SK-N-DZ (cell line): ENCODE measurements at regions not wholly inside any gene's neighbourhood (a gene's known extent, or its start where the extent isn't known, plus 50 kb on each side); places are given as distances from the start of the nearest gene placed in this dataset.

Experiments used
- small RNA-seq, 2 experiments: library from RNA; depleted of rRNA; stranded (forward); fragments of <200 nt; gene quantifications; one replicate each; pipeline ENCODE3, GENCODE V24; 2014

Small RNA genes in the stretch of these regions (small RNA-seq; reads per million reads assigned to genes)
- 0 reads per million in 2 experiments for gene AC103996.1
- 0 reads per million in 2 experiments for gene AC112693.2
